ENCODE measurements at regions not wholly inside any gene's neighbourhood (a gene's known extent, or its start where the extent isn't known, plus 50 kb on each side); places are given as distances from the start of the nearest gene placed in this dataset.

DNA sequence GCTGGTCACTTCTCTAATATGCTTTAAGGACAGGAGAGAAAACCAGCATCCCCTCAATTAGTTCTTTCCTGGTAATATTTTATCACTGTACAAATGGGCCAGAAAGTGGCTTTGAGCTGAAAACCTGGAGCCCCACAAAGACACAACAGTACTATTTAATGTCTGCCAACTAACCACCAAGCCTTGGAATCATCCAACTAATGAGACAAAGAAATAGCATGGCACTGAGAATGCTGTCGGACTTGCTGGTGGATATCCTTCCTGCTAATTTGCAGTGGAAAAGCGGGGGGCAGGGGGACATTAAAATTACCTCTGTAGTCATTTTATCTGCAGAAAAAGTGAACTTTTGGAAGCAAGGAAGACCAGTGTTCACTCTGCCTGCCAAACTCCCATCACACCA is 288.5 kb downstream of the KBTBD8 start:
- TF ChIP-seq CTCF (conservative IDR thresholded peaks at IDR 0.05; ENCODE audit: low read depth, low read length) (no peak), POLR2A (IDR thresholded peaks at IDR 0.05; ENCODE audit: low read depth, low read length) (no peak), BHLHE40 (IDR thresholded peaks at IDR 0.05; ENCODE audit: low read depth, low read length) (no peak), RFX5 (IDR thresholded peaks at IDR 0.05; ENCODE audit: low read depth, low read length) (no peak), RCOR1 (IDR thresholded peaks at IDR 0.05; ENCODE audit: insufficient replicate concordance, low read length) (no peak), CEBPB (IDR thresholded peaks at IDR 0.05; ENCODE audit: low read depth, low read length) (no peak), SMC3 (IDR thresholded peaks at IDR 0.05; ENCODE audit: low read depth, low read length) (no peak)
